ENCODE measurements at regions not wholly inside any gene's neighbourhood (a gene's known extent, or its start where the extent isn't known, plus 50 kb on each side); places are given as distances from the start of the nearest gene placed in this dataset.

DNA sequence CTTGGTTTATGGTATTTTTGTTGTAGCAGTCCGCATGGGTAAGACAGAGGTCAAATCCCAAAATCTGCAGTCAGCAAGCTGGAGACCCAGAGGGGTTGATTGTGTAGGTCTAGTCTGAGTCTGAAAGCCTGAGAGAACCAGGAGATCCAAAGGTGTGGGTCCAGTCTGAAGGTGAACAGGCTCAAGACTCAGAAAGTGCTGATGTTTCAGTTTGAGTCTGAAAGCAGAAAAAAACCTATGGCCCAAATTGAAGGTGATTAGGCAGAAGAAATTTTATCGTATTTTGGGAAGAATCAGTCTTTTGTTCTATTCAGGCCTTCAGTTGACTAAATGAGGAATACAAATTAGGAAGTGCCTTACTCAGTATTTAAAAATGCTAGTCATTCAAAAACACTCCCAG lies 807.8 kb upstream of the FOXG1 start:
- Histone ChIP-seq H3K9ac (ENCODE audit: low read length) (no peak overlapping the region), H3K79me2 (ENCODE audit: insufficient read depth, low read length) (no peaks in the 10 kb centered on the region), H3K27ac (ENCODE audit: low read depth, low read length) (no peak overlapping the region), H3K27me3 (ENCODE audit: insufficient read depth, low read length) (no peaks in the 10 kb centered on the region), H3K4me3 (ENCODE audit: insufficient read depth, low read depth, low read length) (no peak overlapping the region), H4K20me1 (ENCODE audit: insufficient read depth, low read length) (no peaks in the 10 kb centered on the region), H3K4me1 (ENCODE audit: insufficient read depth, low read length) (no peaks in the 10 kb centered on the region), H2AFZ (ENCODE audit: low read depth, low read length) (no peak overlapping the region), H3K4me2 (ENCODE audit: low read length) (no peak overlapping the region), H3K36me3 (ENCODE audit: insufficient read depth, low read length) (no peaks in the 10 kb centered on the region), H3K9me3 (ENCODE audit: insufficient read depth, low read depth, low read length) (no peaks in the 10 kb centered on the region)
- no peak for TF ChIP-seq EZH2 (IDR thresholded peaks at IDR 0.05; ENCODE audit: insufficient read depth, low read length)
- TF ChIP-seq, protein P1, sequence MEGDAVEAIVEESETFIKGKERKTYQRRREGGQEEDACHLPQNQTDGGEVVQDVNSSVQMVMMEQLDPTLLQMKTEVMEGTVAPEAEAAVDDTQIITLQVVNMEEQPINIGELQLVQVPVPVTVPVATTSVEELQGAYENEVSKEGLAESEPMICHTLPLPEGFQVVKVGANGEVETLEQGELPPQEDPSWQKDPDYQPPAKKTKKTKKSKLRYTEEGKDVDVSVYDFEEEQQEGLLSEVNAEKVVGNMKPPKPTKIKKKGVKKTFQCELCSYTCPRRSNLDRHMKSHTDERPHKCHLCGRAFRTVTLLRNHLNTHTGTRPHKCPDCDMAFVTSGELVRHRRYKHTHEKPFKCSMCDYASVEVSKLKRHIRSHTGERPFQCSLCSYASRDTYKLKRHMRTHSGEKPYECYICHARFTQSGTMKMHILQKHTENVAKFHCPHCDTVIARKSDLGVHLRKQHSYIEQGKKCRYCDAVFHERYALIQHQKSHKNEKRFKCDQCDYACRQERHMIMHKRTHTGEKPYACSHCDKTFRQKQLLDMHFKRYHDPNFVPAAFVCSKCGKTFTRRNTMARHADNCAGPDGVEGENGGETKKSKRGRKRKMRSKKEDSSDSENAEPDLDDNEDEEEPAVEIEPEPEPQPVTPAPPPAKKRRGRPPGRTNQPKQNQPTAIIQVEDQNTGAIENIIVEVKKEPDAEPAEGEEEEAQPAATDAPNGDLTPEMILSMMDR (IDR thresholded peaks at IDR 0.05; ENCODE audit: insufficient read depth, low read depth, low read length) = no peak
- no peaks in the 10 kb centered on the region for H3K36me3 Mint-ChIP-seq (ENCODE audit: low read depth, unreplicated experiment)
- no peaks in the 10 kb centered on the region for H3K27me3 Mint-ChIP-seq (ENCODE audit: low read depth, unreplicated experiment)
- no peak overlapping the region for H3K27ac Mint-ChIP-seq (ENCODE audit: unreplicated experiment)
- H3K4me1 Mint-ChIP-seq (ENCODE audit: low read depth, unreplicated experiment) = no peaks in the 10 kb centered on the region
- no peak overlapping the region for H3K4me3 Mint-ChIP-seq (ENCODE audit: unreplicated experiment)
- FAIRE-seq (no peak), DNase-seq (ENCODE audit: low read depth) (no peak)
- no peaks in the 10 kb centered on the region for H3K9me3 Mint-ChIP-seq (ENCODE audit: unreplicated experiment)

DNA sequence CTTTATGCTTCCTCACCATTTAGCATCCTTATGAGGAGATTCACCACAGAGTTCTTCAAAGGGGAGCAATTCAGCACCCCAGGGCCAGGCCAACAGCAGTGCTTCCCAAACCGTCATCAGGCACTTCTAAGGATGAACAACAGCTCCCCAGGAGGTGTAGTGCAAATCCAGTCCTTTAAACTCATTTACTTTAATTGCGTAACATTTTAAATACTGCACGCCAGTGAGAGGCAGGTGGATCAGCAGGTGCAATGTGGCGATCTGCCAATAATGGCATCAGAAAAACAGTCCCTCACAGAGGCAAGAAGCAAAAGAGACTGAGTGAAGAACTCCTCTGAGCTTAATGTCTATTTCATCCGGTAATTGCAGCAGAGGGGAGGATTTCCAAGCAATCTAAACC lies 770.9 kb upstream of the FOXG1 start:
- FAIRE-seq (no peak), DNase-seq (ENCODE audit: low read depth) (no peak)
- Mint-ChIP-seq H3K4me1 (ENCODE audit: low read depth, unreplicated experiment) (no peaks in the 10 kb centered on the region), H3K27ac (ENCODE audit: unreplicated experiment) (no peak overlapping the region), H3K36me3 (ENCODE audit: low read depth, unreplicated experiment) (no peaks in the 10 kb centered on the region), H3K9me3 (ENCODE audit: unreplicated experiment) (no peaks in the 10 kb centered on the region), H3K4me3 (ENCODE audit: unreplicated experiment) (no peak overlapping the region), H3K27me3 (ENCODE audit: low read depth, unreplicated experiment) (no peaks in the 10 kb centered on the region)
- no peaks in the 10 kb centered on the region for H3K36me3 ChIP-seq (ENCODE audit: insufficient read depth, low read length)
- H3K9ac ChIP-seq (ENCODE audit: low read length) = no peak overlapping the region
- H3K9me3 ChIP-seq (ENCODE audit: insufficient read depth, low read depth, low read length) = no peaks in the 10 kb centered on the region
- H3K27me3 ChIP-seq (ENCODE audit: insufficient read depth, low read length) = no peaks in the 10 kb centered on the region
- no peak overlapping the region for H3K4me3 ChIP-seq (ENCODE audit: insufficient read depth, low read depth, low read length)
- no peaks in the 10 kb centered on the region for H4K20me1 ChIP-seq (ENCODE audit: insufficient read depth, low read length)
- no peak overlapping the region for H2AFZ ChIP-seq (ENCODE audit: low read depth, low read length)
- H3K27ac ChIP-seq (ENCODE audit: low read depth, low read length) = no peak overlapping the region
- H3K4me2 ChIP-seq (ENCODE audit: low read length) = no peak overlapping the region
- no peaks in the 10 kb centered on the region for H3K4me1 ChIP-seq (ENCODE audit: insufficient read depth, low read length)
- TF ChIP-seq, protein P1 (IDR thresholded peaks at IDR 0.05; ENCODE audit: insufficient read depth, low read depth, low read length) = no peak
- no peak for TF ChIP-seq EZH2 (IDR thresholded peaks at IDR 0.05; ENCODE audit: insufficient read depth, low read length)
- H3K79me2 ChIP-seq (ENCODE audit: insufficient read depth, low read length) = no peaks in the 10 kb centered on the region

DNA sequence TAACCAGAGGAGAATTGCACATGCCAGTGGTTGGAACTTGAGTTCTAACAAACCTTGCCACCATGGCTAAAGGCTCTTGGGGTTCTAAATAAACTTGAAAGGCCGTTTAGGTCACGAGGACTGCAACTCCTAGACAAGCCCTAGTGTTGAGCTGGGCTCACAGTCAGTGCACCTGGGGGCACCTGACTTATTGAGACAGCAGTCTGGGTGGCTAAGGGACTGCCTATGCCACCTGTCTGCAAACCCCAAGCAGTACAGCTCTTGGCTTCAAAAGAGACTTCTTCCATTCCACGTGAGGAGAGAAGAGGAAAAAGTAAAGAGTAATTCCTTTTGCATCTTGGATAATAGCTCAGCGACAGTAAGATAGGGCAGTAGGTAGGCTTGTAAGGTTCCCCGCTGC lies 765.6 kb upstream of the FOXG1 start:
- Histone ChIP-seq H4K20me1 (ENCODE audit: insufficient read depth, low read length) (no peaks in the 10 kb centered on the region), H3K27ac (ENCODE audit: low read depth, low read length) (no peak overlapping the region), H3K4me1 (ENCODE audit: insufficient read depth, low read length) (no peaks in the 10 kb centered on the region), H3K36me3 (ENCODE audit: insufficient read depth, low read length) (no peaks in the 10 kb centered on the region), H3K27me3 (ENCODE audit: insufficient read depth, low read length) (no peaks in the 10 kb centered on the region), H3K79me2 (ENCODE audit: insufficient read depth, low read length) (no peaks in the 10 kb centered on the region), H3K4me3 (ENCODE audit: insufficient read depth, low read depth, low read length) (no peak overlapping the region), H3K9me3 (ENCODE audit: insufficient read depth, low read depth, low read length) (no peaks in the 10 kb centered on the region), H2AFZ (ENCODE audit: low read depth, low read length) (no peak overlapping the region), H3K9ac (ENCODE audit: low read length) (no peak overlapping the region), H3K4me2 (ENCODE audit: low read length) (no peak overlapping the region)
- no peak for TF ChIP-seq EZH2 (IDR thresholded peaks at IDR 0.05; ENCODE audit: insufficient read depth, low read length)
- TF ChIP-seq, protein P1 (IDR thresholded peaks at IDR 0.05; ENCODE audit: insufficient read depth, low read depth, low read length) = no peak
- Mint-ChIP-seq H3K36me3 (ENCODE audit: low read depth, unreplicated experiment) (no peaks in the 10 kb centered on the region), H3K4me3 (ENCODE audit: unreplicated experiment) (no peak overlapping the region), H3K27ac (ENCODE audit: unreplicated experiment) (no peak overlapping the region), H3K9me3 (ENCODE audit: unreplicated experiment) (peaks cover 4% of the 10 kb centered on the region), H3K4me1 (ENCODE audit: low read depth, unreplicated experiment) (no peaks in the 10 kb centered on the region), H3K27me3 (ENCODE audit: low read depth, unreplicated experiment) (no peaks in the 10 kb centered on the region)
- DNase-seq (ENCODE audit: low read depth) (no peak), FAIRE-seq (no peak)
